GM12878 (cell line): ENCODE measurements at regions not wholly inside any gene's neighbourhood (a gene's known extent, or its start where the extent isn't known, plus 50 kb on each side); places are given as distances from the start of the nearest gene placed in this dataset.
"Not testable (repeated sequence)": the region's sequence is repeated elsewhere in the genome, so short reads cannot be mapped to it uniquely, and the experiment has no call there.

Experiments used
- CHD1 ChIP-seq: IDR thresholded peaks from 2 replicates; pipeline ENCODE4 v1.6.1; 2012; ENCODE audit warnings: low read depth, low read length, improper control_type of control experiment
- CTCF ChIP-seq, 3 experiments: IDR thresholded peaks in 2 of 3; conservative IDR thresholded peaks in 1 of 3; 2 replicates each; pipeline ENCODE4 v1.5.1; 2011; ENCODE audit warnings: low read depth in 3 of 3, low read length in 3 of 3, mild to moderate bottlenecking in 3 of 3, control low read depth in 2 of 3, moderate library complexity in 2 of 3, inconsistent platforms in 1 of 3, mixed read lengths in 1 of 3; ENCODE audit not compliant: control insufficient read depth in 2 of 3, insufficient read depth in 1 of 3; ENCODE audit errors: extremely low read depth in 1 of 3
- E2F4 ChIP-seq: IDR thresholded peaks from 2 replicates; pipeline ENCODE4 v1.6.1; 2012; ENCODE audit warnings: low read depth, low read length, improper control_type of control experiment
- FOS ChIP-seq: IDR thresholded peaks from 3 replicates; pipeline ENCODE4 v1.6.1; 2011; ENCODE audit warnings: borderline replicate concordance; ENCODE audit not compliant: insufficient read length; ENCODE audit errors: extremely low read depth
- GABPA ChIP-seq: IDR thresholded peaks from 2 replicates; pipeline ENCODE4 v1.6.1; 2014; ENCODE audit warnings: antibody characterized with exemption, low read depth, mild to moderate bottlenecking, inconsistent platforms
- NR2F1 ChIP-seq: fragments of 450-650 bp; conservative IDR thresholded peaks from 2 replicates; pipeline ENCODE4 v1.6.1; 2017; ENCODE audit warnings: mild to moderate bottlenecking
- NRF1 ChIP-seq: conservative IDR thresholded peaks from 2 replicates; pipeline ENCODE4 v1.6.1; 2011; ENCODE audit warnings: mild to moderate bottlenecking, low read depth, low read length, improper control_type of control experiment
- TAF1 ChIP-seq: IDR thresholded peaks from 2 replicates; pipeline ENCODE4 v1.6.1; 2011; ENCODE audit warnings: mild to moderate bottlenecking, low read depth, low read length, borderline replicate concordance
- ZSCAN29 ChIP-seq: fragments of 450-650 bp; IDR thresholded peaks from 2 replicates; pipeline ENCODE4 v1.6.1; 2017; ENCODE audit warnings: mild to moderate bottlenecking, moderate library complexity
- TF ChIP-seq, protein P1 (sequence below): fragments of 450-650 bp; IDR thresholded peaks from 2 replicates; pipeline ENCODE4 v1.6.1; 2018; ENCODE audit warnings: mild to moderate bottlenecking, low read depth, moderate library complexity; ENCODE audit not compliant: partially characterized antibody

DNA sequence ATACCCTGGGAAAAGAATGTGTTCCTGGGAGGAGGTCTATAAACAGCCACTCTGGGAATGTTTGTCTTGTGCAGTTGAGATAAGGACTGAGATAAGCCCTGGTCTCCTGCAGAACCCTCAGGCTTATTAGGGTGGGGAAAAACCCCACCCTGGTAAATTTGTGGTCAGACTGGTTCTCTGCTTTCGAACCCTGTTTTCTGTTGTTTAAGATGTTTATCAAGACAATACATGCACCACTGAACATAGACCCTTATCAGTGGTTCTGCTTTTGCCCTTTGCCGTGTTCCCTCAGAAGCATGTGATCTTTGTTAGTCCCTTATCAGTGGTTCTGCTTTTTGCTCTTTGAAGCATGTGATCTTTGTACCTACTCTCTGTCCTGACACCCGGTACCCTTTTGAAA lies 956.0 kb downstream of the GRID1 start:
- not testable (repeated sequence) for TF ChIP-seq TAF1; NR2F1; ZSCAN29; GABPA; FOS; E2F4; NRF1; CTCF (IDR thresholded peaks at IDR 0.05 in 2 of 3, conservative IDR thresholded peaks at IDR 0.05 in 1 of 3; ENCODE audit: control insufficient read depth in 2 of 3, extremely low read depth in 1 of 3, insufficient read depth in 1 of 3, low read depth in 3 of 3, low read length in 3 of 3); CHD1
- TF ChIP-seq, protein P1, sequence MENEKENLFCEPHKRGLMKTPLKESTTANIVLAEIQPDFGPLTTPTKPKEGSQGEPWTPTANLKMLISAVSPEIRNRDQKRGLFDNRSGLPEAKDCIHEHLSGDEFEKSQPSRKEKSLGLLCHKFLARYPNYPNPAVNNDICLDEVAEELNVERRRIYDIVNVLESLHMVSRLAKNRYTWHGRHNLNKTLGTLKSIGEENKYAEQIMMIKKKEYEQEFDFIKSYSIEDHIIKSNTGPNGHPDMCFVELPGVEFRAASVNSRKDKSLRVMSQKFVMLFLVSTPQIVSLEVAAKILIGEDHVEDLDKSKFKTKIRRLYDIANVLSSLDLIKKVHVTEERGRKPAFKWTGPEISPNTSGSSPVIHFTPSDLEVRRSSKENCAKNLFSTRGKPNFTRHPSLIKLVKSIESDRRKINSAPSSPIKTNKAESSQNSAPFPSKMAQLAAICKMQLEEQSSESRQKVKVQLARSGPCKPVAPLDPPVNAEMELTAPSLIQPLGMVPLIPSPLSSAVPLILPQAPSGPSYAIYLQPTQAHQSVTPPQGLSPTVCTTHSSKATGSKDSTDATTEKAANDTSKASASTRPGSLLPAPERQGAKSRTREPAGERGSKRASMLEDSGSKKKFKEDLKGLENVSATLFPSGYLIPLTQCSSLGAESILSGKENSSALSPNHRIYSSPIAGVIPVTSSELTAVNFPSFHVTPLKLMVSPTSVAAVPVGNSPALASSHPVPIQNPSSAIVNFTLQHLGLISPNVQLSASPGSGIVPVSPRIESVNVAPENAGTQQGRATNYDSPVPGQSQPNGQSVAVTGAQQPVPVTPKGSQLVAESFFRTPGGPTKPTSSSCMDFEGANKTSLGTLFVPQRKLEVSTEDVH: not testable (repeated sequence)
